SK-N-SH treated with all-trans-retinoic acid at 6 μM for 48 hours (cell line): ENCODE measurements at regions not wholly inside any gene's neighbourhood (a gene's known extent, or its start where the extent isn't known, plus 50 kb on each side); places are given as distances from the start of the nearest gene placed in this dataset.

Source experiments
- ATAC-seq: fragments of 200-7000 bp; cut with Tn5 transposase; 3 replicates; pipeline ENCODE4 v1.9.1; 2020; ENCODE audit warnings: mild to moderate bottlenecking, moderate library complexity
- BACH2 ChIP-seq: fragments of 250-450 bp; sonication (Bioruptor Pico); IDR thresholded peaks from 2 replicates; pipeline ENCODE4 v1.9.0; 2021; ENCODE audit warnings: mild to moderate bottlenecking, borderline replicate concordance
- CREB5 ChIP-seq: fragments of 250-450 bp; sonication (Bioruptor Pico); IDR thresholded peaks from 2 replicates; pipeline ENCODE4 v1.5.1; 2020; ENCODE audit warnings: low read depth, mild to moderate bottlenecking, moderate library complexity
- CSDC2 ChIP-seq: fragments of 250-450 bp; sonication (Bioruptor Pico); IDR thresholded peaks from 2 replicates; pipeline ENCODE4 v1.5.0; 2020; ENCODE audit warnings: mild to moderate bottlenecking, moderate library complexity
- CSRNP3 ChIP-seq: fragments of 250-450 bp; sonication (Bioruptor Pico); IDR thresholded peaks from 2 replicates; pipeline ENCODE4 v1.5.1; 2021; ENCODE audit warnings: mild to moderate bottlenecking, moderate library complexity
- ESRRG ChIP-seq: fragments of 250-450 bp; sonication (Bioruptor Pico); IDR thresholded peaks from 2 replicates; pipeline ENCODE4 v1.6.1; 2021; ENCODE audit warnings: mild to moderate bottlenecking
- GLIS3 ChIP-seq: fragments of 250-450 bp; sonication (Bioruptor Pico); IDR thresholded peaks from 2 replicates; pipeline ENCODE4 v1.5.0; 2020; ENCODE audit warnings: mild to moderate bottlenecking, moderate library complexity
- ISL1 ChIP-seq: fragments of 250-450 bp; sonication (Bioruptor Pico); IDR thresholded peaks from 2 replicates; pipeline ENCODE4 v2.1.2; 2022; ENCODE audit warnings: mild to moderate bottlenecking, moderate library complexity
- OSR1 ChIP-seq: fragments of 250-450 bp; sonication (Bioruptor Pico); IDR thresholded peaks from 2 replicates; pipeline ENCODE4 v1.8.0; 2022; ENCODE audit warnings: moderate library complexity, mild to moderate bottlenecking, inconsistent platforms
- PATZ1 ChIP-seq: fragments of 250-450 bp; sonication (Bioruptor Pico); IDR thresholded peaks from 2 replicates; pipeline ENCODE4 v1.8.0; 2020; ENCODE audit warnings: mild to moderate bottlenecking, moderate library complexity, borderline replicate concordance
- POU6F1 ChIP-seq: fragments of 250-450 bp; sonication (Bioruptor Pico); IDR thresholded peaks from 2 replicates; pipeline ENCODE4 v1.8.0; 2021; ENCODE audit warnings: low read depth, mild to moderate bottlenecking, moderate library complexity, borderline replicate concordance
- RARB ChIP-seq: fragments of 250-450 bp; sonication (Bioruptor Pico); IDR thresholded peaks from 2 replicates; pipeline ENCODE4 v1.8.0; 2021; ENCODE audit warnings: mild to moderate bottlenecking, moderate library complexity
- SNAI2 ChIP-seq: fragments of 250-450 bp; sonication (Bioruptor Pico); IDR thresholded peaks from 2 replicates; pipeline ENCODE4 v1.5.0; 2020; ENCODE audit warnings: mild to moderate bottlenecking, moderate library complexity
- TOX ChIP-seq: fragments of 250-450 bp; sonication (Bioruptor Pico); IDR thresholded peaks from 2 replicates; pipeline ENCODE4 v1.8.0; 2021; ENCODE audit warnings: mild to moderate bottlenecking, moderate library complexity, borderline replicate concordance
- TSHZ2 ChIP-seq: fragments of 250-450 bp; sonication (Bioruptor Pico); IDR thresholded peaks from 2 replicates; pipeline ENCODE4 v1.5.0; 2020; ENCODE audit warnings: mild to moderate bottlenecking, moderate library complexity
- ZC3H10 ChIP-seq: fragments of 250-450 bp; sonication (Bioruptor Pico); IDR thresholded peaks from 2 replicates; pipeline ENCODE4 v1.5.1; 2021; ENCODE audit warnings: mild to moderate bottlenecking, moderate library complexity
- ZNF70 ChIP-seq: fragments of 450-650 bp; formaldehyde crosslinking; IDR thresholded peaks from 2 replicates; pipeline ENCODE4 v1.5.0; 2020; ENCODE audit warnings: mild to moderate bottlenecking, moderate library complexity
- ZNF8 ChIP-seq: fragments of 450-650 bp; formaldehyde crosslinking; IDR thresholded peaks from 2 replicates; pipeline ENCODE4 v1.5.0; 2020; ENCODE audit warnings: mild to moderate bottlenecking, moderate library complexity

- TF ChIP-seq SNAI2 (CRISPR knock-in tag) = no peak
- TF ChIP-seq PATZ1 (CRISPR knock-in tag) = no peak
- no peak for TF ChIP-seq CSRNP3 (CRISPR knock-in tag)
- no peak for TF ChIP-seq TSHZ2
- TF ChIP-seq BACH2 = no peak
- TF ChIP-seq TOX (CRISPR knock-in tag) = no peak
- TF ChIP-seq ZC3H10 = no peak
- TF ChIP-seq POU6F1 (CRISPR knock-in tag) = no peak
- TF ChIP-seq OSR1 (CRISPR knock-in tag) = no peak
- no peak for TF ChIP-seq ESRRG (CRISPR knock-in tag)
- TF ChIP-seq CREB5 = no peak
- TF ChIP-seq ISL1 (CRISPR knock-in tag) = no peak
- TF ChIP-seq GLIS3 = no peak
- TF ChIP-seq ZNF70 (CRISPR knock-in tag) = no peak
- TF ChIP-seq, all 23 proteins: peak for 0
- ATAC-seq = peak; percentile 74
These were observed 754.5 kb downstream of the C12orf50 start for GRCh38 chr12:87274594-87275245.

- no peak for ATAC-seq
These were observed 756.4 kb downstream of the C12orf50 start for GRCh38 chr12:87272851-87273250.

GRCh38 chr12:87270919-87271318 lies 758.3 kb downstream of the C12orf50 start:
- TF ChIP-seq ISL1 (CRISPR knock-in tag) (0 out of 2 replicates have a peak, but pooled peaks have one; percentile 10), CSDC2 (no peak), GLIS3 (no peak), CREB5 (no peak)
- TF ChIP-seq, all 23 proteins: peak for 1
- ATAC-seq = peak; percentile 60

More at GRCh38 chr12:87272851-87273250, 756.4 kb downstream of the C12orf50 start:
- no peak for TF ChIP-seq GLIS3
- TF ChIP-seq ZNF8 = no peak
- TF ChIP-seq, all 23 proteins: peak for 0

GRCh38 chr12:87266305-87266704 lies 762.9 kb downstream of the C12orf50 start:
- ATAC-seq = no peak
- TF ChIP-seq RARB (no peak), POU6F1 (CRISPR knock-in tag) (no peak)
